ENCODE measurements at regions not wholly inside any gene's neighbourhood (a gene's known extent, or its start where the extent isn't known, plus 50 kb on each side); places are given as distances from the start of the nearest gene placed in this dataset.

DNA sequence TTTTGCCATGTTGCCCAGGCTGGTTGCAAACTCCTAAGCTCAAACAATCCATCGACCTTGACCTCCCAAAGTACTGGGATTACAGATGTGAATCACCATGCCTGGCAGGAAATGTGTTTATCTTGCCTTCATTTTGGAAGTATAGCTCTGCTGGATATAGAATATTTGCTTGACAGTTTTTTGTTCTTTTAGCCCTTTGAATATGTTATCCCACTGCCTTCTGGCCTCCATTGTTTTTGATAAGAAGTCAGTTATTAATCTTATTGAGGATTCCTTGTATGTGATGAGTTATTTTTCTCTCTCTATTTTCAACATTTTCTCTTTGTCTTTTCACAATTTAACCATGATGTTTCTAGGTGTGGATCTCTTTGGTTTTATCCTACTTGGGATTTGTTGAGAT is 112.9 kb upstream of the RAB3GAP2 start:
- Histone ChIP-seq H3K4me1 (ENCODE audit: control insufficient read depth in 2 of 2, insufficient read depth in 2 of 2, low read length in 2 of 2) (no peaks in the 10 kb centered on the region), H3K9ac (ENCODE audit: low read depth in 1 of 2, low read length in 2 of 2) (no peak overlapping the region), H3K36me3 (ENCODE audit: control insufficient read depth in 2 of 2, insufficient read depth in 2 of 2, low read length in 2 of 2) (no peaks in the 10 kb centered on the region), H3K9me3 (ENCODE audit: control insufficient read depth in 2 of 2, low read length in 2 of 2) (no peaks in the 10 kb centered on the region), H3K27me3 (ENCODE audit: control insufficient read depth in 2 of 2, insufficient read depth in 2 of 2, low read length in 2 of 2) (no peaks in the 10 kb centered on the region), H3K27ac (ENCODE audit: low read depth in 2 of 2, low read length in 2 of 2) (no peak overlapping the region), H3K4me3 (ENCODE audit: low read length in 2 of 2) (no peak overlapping the region)

DNA sequence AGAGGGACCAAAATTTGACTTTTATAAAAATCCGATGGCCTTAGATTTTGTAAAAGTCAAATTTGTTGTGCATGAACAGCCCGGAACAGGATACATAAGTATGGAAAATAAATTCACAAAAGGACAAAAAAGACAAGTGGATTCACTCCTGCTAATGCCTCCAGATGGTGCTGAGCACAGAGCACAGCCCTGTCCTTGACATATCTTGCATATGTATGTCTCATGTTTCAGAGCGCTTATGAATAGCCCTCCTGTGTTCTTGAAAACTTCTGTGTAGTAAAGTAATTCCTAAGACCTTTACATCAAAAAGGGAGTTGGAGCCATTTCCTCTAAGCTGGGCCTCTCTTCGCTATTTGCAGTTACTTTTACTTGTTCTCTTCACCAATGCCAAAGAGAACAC is 110.7 kb upstream of the RAB3GAP2 start:
- Histone ChIP-seq H3K27me3 (ENCODE audit: control insufficient read depth in 2 of 2, insufficient read depth in 2 of 2, low read length in 2 of 2) (no peaks in the 10 kb centered on the region), H3K9ac (ENCODE audit: low read depth in 1 of 2, low read length in 2 of 2) (no peak overlapping the region), H3K36me3 (ENCODE audit: control insufficient read depth in 2 of 2, insufficient read depth in 2 of 2, low read length in 2 of 2) (no peaks in the 10 kb centered on the region), H3K27ac (ENCODE audit: low read depth in 2 of 2, low read length in 2 of 2) (no peak overlapping the region), H3K4me3 (ENCODE audit: low read length in 2 of 2) (no peak overlapping the region), H3K9me3 (ENCODE audit: control insufficient read depth in 2 of 2, low read length in 2 of 2) (no peaks in the 10 kb centered on the region), H3K4me1 (ENCODE audit: control insufficient read depth in 2 of 2, insufficient read depth in 2 of 2, low read length in 2 of 2) (peaks cover 0 to 5% of the 10 kb centered on the region in 2 donors)

DNA sequence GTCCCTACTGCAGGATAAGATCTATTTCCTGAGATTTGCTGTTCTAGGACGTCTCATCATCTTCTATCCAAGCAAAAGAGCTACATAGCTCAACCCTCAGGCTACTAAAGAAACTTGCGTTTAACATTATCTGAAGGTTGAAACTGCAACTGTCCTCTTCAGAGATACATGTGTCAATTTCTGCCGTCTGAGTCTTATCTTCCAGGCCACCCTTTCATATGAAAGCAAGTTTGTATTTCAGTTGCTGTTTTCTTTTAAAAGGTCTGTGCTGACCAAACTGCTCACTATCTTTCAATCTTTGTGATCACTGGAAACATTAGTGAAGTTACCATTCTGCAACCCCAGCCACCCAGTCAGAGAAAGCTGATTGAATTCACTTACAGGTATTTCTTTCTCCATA is 108.6 kb upstream of the RAB3GAP2 start:
- Histone ChIP-seq H3K9ac (ENCODE audit: low read depth in 1 of 2, low read length in 2 of 2) (no peak overlapping the region), H3K4me1 (ENCODE audit: control insufficient read depth in 2 of 2, insufficient read depth in 2 of 2, low read length in 2 of 2) (peaks cover 0 to 5% of the 10 kb centered on the region in 2 donors), H3K4me3 (ENCODE audit: low read length in 2 of 2) (no peak overlapping the region), H3K9me3 (ENCODE audit: control insufficient read depth in 2 of 2, low read length in 2 of 2) (no peaks in the 10 kb centered on the region), H3K36me3 (ENCODE audit: control insufficient read depth in 2 of 2, insufficient read depth in 2 of 2, low read length in 2 of 2) (no peaks in the 10 kb centered on the region), H3K27me3 (ENCODE audit: control insufficient read depth in 2 of 2, insufficient read depth in 2 of 2, low read length in 2 of 2) (no peaks in the 10 kb centered on the region), H3K27ac (ENCODE audit: low read depth in 2 of 2, low read length in 2 of 2) (no peak overlapping the region)

DNA sequence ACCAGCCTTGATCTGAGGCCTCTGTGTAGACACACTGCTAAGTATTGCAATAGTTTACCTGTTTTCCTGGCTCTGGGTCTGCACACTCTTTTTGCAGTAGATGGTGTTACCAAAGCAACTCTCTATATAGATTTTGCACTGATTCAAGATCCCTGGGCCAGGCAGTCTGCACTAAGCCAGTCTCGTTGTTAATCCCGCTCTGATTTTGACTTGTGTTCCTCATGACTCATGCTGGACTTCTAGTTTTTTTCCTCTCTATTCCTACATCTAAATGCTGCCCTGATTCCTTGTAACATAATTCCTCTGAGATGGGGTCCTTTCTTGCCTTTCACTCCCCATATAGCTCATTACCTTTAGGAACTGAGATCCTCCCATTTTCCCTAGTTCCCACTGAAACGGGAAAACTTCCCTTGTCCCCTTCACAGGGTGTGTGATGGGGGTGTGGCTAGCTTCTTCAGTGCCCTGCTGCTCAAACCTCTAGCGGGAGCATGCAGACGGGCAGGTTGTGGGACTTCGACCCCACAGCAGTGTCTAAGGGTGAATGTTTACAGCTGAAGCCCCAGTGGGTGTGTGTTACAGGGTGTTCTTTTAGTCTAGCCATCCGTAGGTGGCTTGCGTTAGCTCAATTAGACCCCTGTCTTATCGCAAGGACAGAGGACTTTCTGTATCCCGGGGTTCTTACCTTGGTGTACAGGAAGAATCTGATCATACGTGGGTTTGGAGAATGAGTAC is 106.5 kb upstream of the RAB3GAP2 start:
- Histone ChIP-seq H3K9ac (ENCODE audit: low read depth in 1 of 2, low read length in 2 of 2) (no peak overlapping the region), H3K9me3 (ENCODE audit: control insufficient read depth in 2 of 2, low read length in 2 of 2) (no peaks in the 10 kb centered on the region), H3K4me1 (ENCODE audit: control insufficient read depth in 2 of 2, insufficient read depth in 2 of 2, low read length in 2 of 2) (peaks cover 0 to 5% of the 10 kb centered on the region in 2 donors), H3K4me3 (ENCODE audit: low read length in 2 of 2) (peak overlapping the region in 1 of 2 donors; percentile 41), H3K27me3 (ENCODE audit: control insufficient read depth in 2 of 2, insufficient read depth in 2 of 2, low read length in 2 of 2) (no peaks in the 10 kb centered on the region), H3K27ac (ENCODE audit: low read depth in 2 of 2, low read length in 2 of 2) (no peak overlapping the region), H3K36me3 (ENCODE audit: control insufficient read depth in 2 of 2, insufficient read depth in 2 of 2, low read length in 2 of 2) (no peaks in the 10 kb centered on the region)

DNA sequence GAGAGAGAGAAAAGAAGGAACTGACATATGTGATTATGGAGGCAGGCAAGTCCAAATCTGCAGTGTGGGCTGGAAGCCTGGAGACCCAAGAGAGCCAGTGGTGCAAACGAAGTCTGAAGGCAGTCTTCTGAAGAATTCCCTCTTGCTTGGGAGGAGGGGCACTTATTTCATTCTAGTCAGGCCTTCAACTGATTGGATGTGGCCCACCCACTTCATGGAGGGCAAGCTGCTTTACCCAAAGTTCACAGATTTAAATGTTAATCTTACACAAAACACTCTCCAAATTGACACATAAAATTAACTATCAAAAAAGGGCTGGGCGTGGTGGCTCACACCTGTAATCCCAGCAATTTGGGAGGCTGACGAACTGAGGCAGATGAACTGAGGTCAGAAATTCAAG is 103.5 kb upstream of the RAB3GAP2 start:
- Histone ChIP-seq H3K4me1 (ENCODE audit: control insufficient read depth in 2 of 2, insufficient read depth in 2 of 2, low read length in 2 of 2) (peaks cover 0 to 5% of the 10 kb centered on the region in 2 donors), H3K4me3 (ENCODE audit: low read length in 2 of 2) (no peak overlapping the region), H3K9ac (ENCODE audit: low read depth in 1 of 2, low read length in 2 of 2) (no peak overlapping the region), H3K36me3 (ENCODE audit: control insufficient read depth in 2 of 2, insufficient read depth in 2 of 2, low read length in 2 of 2) (no peaks in the 10 kb centered on the region), H3K27me3 (ENCODE audit: control insufficient read depth in 2 of 2, insufficient read depth in 2 of 2, low read length in 2 of 2) (no peaks in the 10 kb centered on the region), H3K9me3 (ENCODE audit: control insufficient read depth in 2 of 2, low read length in 2 of 2) (no peaks in the 10 kb centered on the region), H3K27ac (ENCODE audit: low read depth in 2 of 2, low read length in 2 of 2) (no peak overlapping the region)

DNA sequence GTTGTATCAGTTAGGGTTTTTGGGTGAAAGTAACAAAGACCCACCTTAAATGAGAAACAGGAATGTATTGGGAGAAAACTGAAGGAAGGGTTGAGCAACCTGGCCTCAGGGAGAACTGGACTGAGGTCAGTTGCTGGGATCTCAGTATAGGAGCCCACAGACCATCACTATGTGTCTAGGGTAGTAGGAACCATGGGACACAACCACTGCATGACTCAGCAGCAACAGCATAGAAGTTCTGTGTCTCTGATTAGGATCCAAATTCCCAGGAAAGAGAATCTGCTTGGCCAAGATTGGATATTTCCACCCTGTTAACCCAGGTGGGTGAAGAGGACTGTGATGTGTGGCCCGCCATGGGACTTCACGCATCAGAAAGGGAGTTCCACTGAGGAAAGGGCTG is 102.2 kb upstream of the RAB3GAP2 start:
- H3K4me3 ChIP-seq (ENCODE audit: low read length in 2 of 2) = no peak overlapping the region
- no peak overlapping the region for H3K27ac ChIP-seq (ENCODE audit: low read depth in 2 of 2, low read length in 2 of 2)
- no peaks in the 10 kb centered on the region for H3K36me3 ChIP-seq (ENCODE audit: control insufficient read depth in 2 of 2, insufficient read depth in 2 of 2, low read length in 2 of 2)
- peaks cover 0 to 5% of the 10 kb centered on the region in 2 donors for H3K4me1 ChIP-seq (ENCODE audit: control insufficient read depth in 2 of 2, insufficient read depth in 2 of 2, low read length in 2 of 2)
- no peak overlapping the region for H3K9ac ChIP-seq (ENCODE audit: low read depth in 1 of 2, low read length in 2 of 2)
- H3K27me3 ChIP-seq (ENCODE audit: control insufficient read depth in 2 of 2, insufficient read depth in 2 of 2, low read length in 2 of 2) = no peaks in the 10 kb centered on the region
- no peaks in the 10 kb centered on the region for H3K9me3 ChIP-seq (ENCODE audit: control insufficient read depth in 2 of 2, low read length in 2 of 2)

DNA sequence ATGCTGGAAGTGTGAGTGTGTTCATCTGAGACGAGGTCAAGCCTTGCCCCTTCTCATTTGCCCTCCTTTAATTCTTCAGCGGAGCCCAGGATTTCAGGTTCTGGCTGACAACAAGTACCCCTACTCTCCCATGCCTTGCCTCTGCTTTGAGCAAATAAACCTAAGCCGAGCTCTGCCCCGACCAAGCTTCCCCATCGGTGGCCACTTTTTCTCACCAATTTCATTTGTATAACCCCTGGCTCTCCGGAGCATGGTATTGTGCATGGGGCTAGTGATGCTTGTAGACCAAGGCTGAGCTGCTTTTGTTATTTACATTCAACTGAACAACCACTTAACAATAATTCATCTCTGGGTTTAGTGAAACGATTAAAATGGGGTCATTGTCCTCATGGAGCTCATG is 100.2 kb upstream of the RAB3GAP2 start:
- no peak overlapping the region for H3K4me3 ChIP-seq (ENCODE audit: low read length in 2 of 2)
- H3K4me1 ChIP-seq (ENCODE audit: control insufficient read depth in 2 of 2, insufficient read depth in 2 of 2, low read length in 2 of 2) = no peaks in the 10 kb centered on the region
- no peak overlapping the region for H3K27ac ChIP-seq (ENCODE audit: low read depth in 2 of 2, low read length in 2 of 2)
- no peaks in the 10 kb centered on the region for H3K9me3 ChIP-seq (ENCODE audit: control insufficient read depth in 2 of 2, low read length in 2 of 2)
- H3K36me3 ChIP-seq (ENCODE audit: control insufficient read depth in 2 of 2, insufficient read depth in 2 of 2, low read length in 2 of 2) = no peaks in the 10 kb centered on the region
- H3K9ac ChIP-seq (ENCODE audit: low read depth in 1 of 2, low read length in 2 of 2) = no peak overlapping the region
- H3K27me3 ChIP-seq (ENCODE audit: control insufficient read depth in 2 of 2, insufficient read depth in 2 of 2, low read length in 2 of 2) = no peaks in the 10 kb centered on the region

DNA sequence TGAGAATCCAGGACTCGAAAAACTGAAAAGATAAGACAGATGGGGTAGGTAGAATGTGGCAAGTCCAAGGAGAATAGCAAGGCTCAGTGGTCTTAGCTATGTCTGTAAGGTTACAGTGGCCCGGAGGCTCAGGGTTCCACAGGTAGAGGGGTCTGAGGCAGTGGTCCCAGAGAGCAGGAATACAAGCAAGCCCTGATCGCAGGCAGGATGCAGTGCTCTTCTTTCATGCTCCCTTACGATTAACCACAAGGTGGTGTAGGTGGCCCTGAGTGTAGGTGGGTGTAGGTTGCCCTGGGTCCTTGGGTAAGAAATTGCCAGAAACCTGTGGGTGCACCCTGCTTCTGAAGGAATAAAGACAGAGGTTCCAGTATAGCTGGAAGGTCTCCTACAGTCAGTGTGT is 99.1 kb upstream of the RAB3GAP2 start:
- H3K27me3 ChIP-seq (ENCODE audit: control insufficient read depth in 2 of 2, insufficient read depth in 2 of 2, low read length in 2 of 2) = no peaks in the 10 kb centered on the region
- H3K36me3 ChIP-seq (ENCODE audit: control insufficient read depth in 2 of 2, insufficient read depth in 2 of 2, low read length in 2 of 2) = no peaks in the 10 kb centered on the region
- H3K4me3 ChIP-seq (ENCODE audit: low read length in 2 of 2) = no peak overlapping the region
- H3K9me3 ChIP-seq (ENCODE audit: control insufficient read depth in 2 of 2, low read length in 2 of 2) = no peaks in the 10 kb centered on the region
- H3K9ac ChIP-seq (ENCODE audit: low read depth in 1 of 2, low read length in 2 of 2) = no peak overlapping the region
- no peaks in the 10 kb centered on the region for H3K4me1 ChIP-seq (ENCODE audit: control insufficient read depth in 2 of 2, insufficient read depth in 2 of 2, low read length in 2 of 2)
- no peak overlapping the region for H3K27ac ChIP-seq (ENCODE audit: low read depth in 2 of 2, low read length in 2 of 2)

DNA sequence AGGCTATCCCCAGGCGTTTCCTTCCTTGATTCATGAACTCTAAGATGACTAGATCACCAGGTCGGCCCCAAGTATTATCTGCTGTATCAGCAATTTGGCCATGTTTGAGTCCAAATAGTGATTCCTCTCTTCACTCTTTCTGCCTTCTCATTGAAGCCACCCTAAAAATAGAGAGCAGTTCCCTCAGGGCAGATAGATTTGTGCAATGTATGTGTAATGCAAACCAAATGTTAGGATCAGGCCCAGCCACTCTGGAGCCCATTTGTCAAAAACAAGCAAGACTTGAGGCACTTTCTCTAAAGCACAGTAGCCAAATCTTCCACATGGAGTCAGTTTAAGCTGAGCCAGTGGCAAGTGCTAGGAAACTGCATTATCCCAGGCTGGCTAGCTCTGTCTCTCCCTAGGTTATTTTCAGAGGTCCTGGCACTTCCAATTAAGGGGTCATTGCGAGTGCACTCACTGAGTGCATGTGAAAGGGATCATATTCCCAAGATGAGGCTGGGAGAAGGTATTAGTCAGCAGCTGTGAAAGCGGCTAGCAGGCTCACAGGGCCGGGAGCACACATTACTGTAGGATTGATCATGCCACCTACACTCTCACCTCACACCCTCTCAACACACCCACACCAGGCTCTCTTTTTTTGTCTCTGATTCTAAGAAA is 97.9 kb upstream of the RAB3GAP2 start:
- Histone ChIP-seq H3K27ac (ENCODE audit: low read depth in 2 of 2, low read length in 2 of 2) (no peak overlapping the region), H3K9ac (ENCODE audit: low read depth in 1 of 2, low read length in 2 of 2) (no peak overlapping the region)

DNA sequence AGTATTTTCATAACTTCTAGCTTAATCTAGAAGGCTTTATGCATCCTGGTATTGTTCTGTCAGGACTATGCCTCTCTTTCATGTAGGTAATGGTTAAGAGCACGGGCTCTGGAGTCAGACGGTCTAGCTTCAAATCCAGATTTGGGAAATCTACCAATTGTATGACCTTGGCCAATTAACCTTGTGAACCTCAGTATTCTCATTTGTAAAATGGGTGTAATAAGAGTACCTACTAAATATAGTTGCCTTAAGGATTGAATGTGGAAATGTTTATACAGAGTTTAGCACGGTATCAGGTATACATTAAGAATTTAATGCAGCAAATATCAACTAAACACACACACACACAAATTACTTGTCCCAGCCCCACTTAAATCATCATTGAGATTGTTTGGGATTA is 97.3 kb upstream of the RAB3GAP2 start:
- Histone ChIP-seq H3K27ac (ENCODE audit: low read depth in 2 of 2, low read length in 2 of 2) (no peak overlapping the region), H3K4me3 (ENCODE audit: low read length in 2 of 2) (no peak overlapping the region), H3K9me3 (ENCODE audit: control insufficient read depth in 2 of 2, low read length in 2 of 2) (no peaks in the 10 kb centered on the region), H3K36me3 (ENCODE audit: control insufficient read depth in 2 of 2, insufficient read depth in 2 of 2, low read length in 2 of 2) (no peaks in the 10 kb centered on the region), H3K27me3 (ENCODE audit: control insufficient read depth in 2 of 2, insufficient read depth in 2 of 2, low read length in 2 of 2) (no peaks in the 10 kb centered on the region), H3K4me1 (ENCODE audit: control insufficient read depth in 2 of 2, insufficient read depth in 2 of 2, low read length in 2 of 2) (no peaks in the 10 kb centered on the region), H3K9ac (ENCODE audit: low read depth in 1 of 2, low read length in 2 of 2) (no peak overlapping the region)

More for the DNA sequence above, 97.9 kb upstream of the RAB3GAP2 start:
- Histone ChIP-seq H3K4me3 (ENCODE audit: low read length in 2 of 2) (no peak overlapping the region), H3K27me3 (ENCODE audit: control insufficient read depth in 2 of 2, insufficient read depth in 2 of 2, low read length in 2 of 2) (no peaks in the 10 kb centered on the region), H3K4me1 (ENCODE audit: control insufficient read depth in 2 of 2, insufficient read depth in 2 of 2, low read length in 2 of 2) (no peaks in the 10 kb centered on the region), H3K36me3 (ENCODE audit: control insufficient read depth in 2 of 2, insufficient read depth in 2 of 2, low read length in 2 of 2) (no peaks in the 10 kb centered on the region), H3K9me3 (ENCODE audit: control insufficient read depth in 2 of 2, low read length in 2 of 2) (no peaks in the 10 kb centered on the region)
